GM12878 (cell line): ENCODE measurements at regions not wholly inside any gene's neighbourhood (a gene's known extent, or its start where the extent isn't known, plus 50 kb on each side); places are given as distances from the start of the nearest gene placed in this dataset.

Source experiments
- ATAC-seq: fragments of 200-7000 bp; cut with Tn5 transposase; 3 replicates; pipeline ENCODE4 v1.9.1; 2020; ENCODE audit warnings: mild to moderate bottlenecking, moderate library complexity
- BruUV-seq: library from RNA; stranded (reverse); fragments of 400-500 nt; replicated peaks from 2 replicates; lab custom pipeline; 2021; lab: Mats Ljungman, UMichigan
- CTCF ChIA-PET: fragments of 300-600 bp; sonication (Branson Sonifier 250); formaldehyde crosslinking; extraction: SDS; loops from one replicate; lab custom pipeline; 2021; ENCODE audit warnings: inconsistent platforms; lab: Yijun Ruan, JAX
- POLR2A ChIA-PET: fragments of 350-600 bp; formaldehyde crosslinking; extraction: SDS; loops from one replicate; lab custom pipeline; 2021; ENCODE audit warnings: inconsistent platforms; lab: Charles Lee
- RAD21 ChIA-PET: fragments of 300-600 bp; sonication (Branson Sonifier 250); formaldehyde crosslinking; loops from one replicate; lab custom pipeline; 2023; ENCODE audit warnings: antibody characterized with exemption; ENCODE audit not compliant: unreplicated experiment; lab: Charles Lee
- SMC1A ChIA-PET: fragments of 300-600 bp; sonication (Branson Sonifier 250); formaldehyde crosslinking; loops from one replicate; lab custom pipeline; 2023; ENCODE audit not compliant: unreplicated experiment, uncharacterized antibody; lab: Charles Lee
- DNase-seq: peaks from one replicate; pipeline ENCODE4 v3.0.0-alpha.2; 2011; ENCODE audit warnings: low read depth, low spot score
- FAIRE-seq: peaks from 3 replicates; lab custom pipeline; 2011; peaks lifted over from hg19 to GRCh38; lab: Jason Lieb, UNC
- H2AFZ ChIP-seq: 2 replicates; pipeline ENCODE4 v1.6.0; 2011; ENCODE audit warnings: low read depth, low read length, control low read depth; ENCODE audit not compliant: control insufficient read depth
- H3K27ac ChIP-seq: 2 replicates; pipeline ENCODE4 v1.5.1; 2011; ENCODE audit warnings: control low read depth; ENCODE audit not compliant: control insufficient read depth, insufficient read depth
- H3K27me3 ChIP-seq, 2 experiments: replicated peaks in 1 of 2; 2 replicates each; pipeline versions ENCODE4 v1.6.0 to v1.6.1; 2011; ENCODE audit warnings: low read length in 1 of 2; ENCODE audit not compliant: control insufficient read depth in 2 of 2, insufficient read depth in 2 of 2
- H3K36me3 ChIP-seq, 2 experiments: 2 replicates each; pipeline ENCODE4 v1.5.1; 2011; ENCODE audit warnings: low read length in 1 of 2; ENCODE audit not compliant: control insufficient read depth in 2 of 2, insufficient read depth in 2 of 2
- H3K4me1 ChIP-seq: 2 replicates; pipeline ENCODE4 v1.6.1; 2011; ENCODE audit warnings: mild to moderate bottlenecking, low read length, moderate library complexity, mixed read lengths; ENCODE audit not compliant: control insufficient read depth, insufficient read depth
- H3K4me2 ChIP-seq: 2 replicates; pipeline ENCODE4 v1.6.0; 2011; ENCODE audit warnings: control low read depth; ENCODE audit not compliant: control insufficient read depth, insufficient read depth
- H3K4me3 ChIP-seq: fragments of 200-600 bp; sonication (generic); 2 replicates; pipeline ENCODE4 v1.5.1; 2016
- H3K79me2 ChIP-seq: 2 replicates; pipeline ENCODE4 v1.6.0; 2011; ENCODE audit warnings: low read length; ENCODE audit not compliant: control insufficient read depth, insufficient read depth
- H3K9ac ChIP-seq: 2 replicates; pipeline ENCODE4 v1.8.0; 2011; ENCODE audit warnings: low read length, control low read depth, mixed read lengths; ENCODE audit not compliant: control insufficient read depth, insufficient read depth
- H3K9me3 ChIP-seq: replicated peaks from 3 replicates; pipeline ENCODE4 v1.5.1; 2011; ENCODE audit warnings: mild to moderate bottlenecking, low read length; ENCODE audit not compliant: control insufficient read depth, insufficient read depth
- H4K20me1 ChIP-seq: 2 replicates; pipeline ENCODE4 v1.6.0; 2011; ENCODE audit not compliant: control insufficient read depth, insufficient read depth
- POLR2AphosphoS2 ChIP-seq: IDR thresholded peaks from 2 replicates; pipeline ENCODE4 v1.6.1; 2011; ENCODE audit warnings: low read depth, mild to moderate bottlenecking, low read length, improper control_type of control experiment, moderate library complexity
- RUNX3 ChIP-seq: IDR thresholded peaks from 2 replicates; pipeline ENCODE4 v1.6.1; 2012; ENCODE audit warnings: low read length, inconsistent platforms
- SMC3 ChIP-seq: IDR thresholded peaks from 2 replicates; pipeline ENCODE4 v1.6.1; 2011; ENCODE audit warnings: low read length, improper control_type of control experiment, borderline replicate concordance
- WGBS: methylation state at CpG from one replicate; pipeline ENCODE4 v1.1.6; 2016; ENCODE audit warnings: low lambda C conversion rate; ENCODE audit not compliant: insufficient replicate concordance, insufficient coverage; ENCODE audit errors: missing lambda C conversion rate; 5-methylcytosine and 5-hydroxymethylcytosine counted together
- in situ Hi-C: fragments of 300-500 bp; cut with MboI; formaldehyde crosslinking; loops from 9 replicates; pipeline ENCODE4 v1.14.3; 2018; ENCODE audit warnings: mixed read lengths
- intact Hi-C: fragments of 100-400 bp; cut with micrococcal nuclease; formaldehyde crosslinking; loops from one replicate; pipeline ENCODE4 v1.14.2; 2022; ENCODE audit not compliant: unreplicated experiment
- TF ChIP-seq, protein P1 (sequence below), 3 experiments: IDR thresholded peaks in 2 of 3; conservative IDR thresholded peaks in 1 of 3; 2 replicates each; pipeline ENCODE4 v1.5.1; 2011; ENCODE audit warnings: low read depth in 3 of 3, low read length in 3 of 3, mild to moderate bottlenecking in 3 of 3, control low read depth in 2 of 3, moderate library complexity in 2 of 3, inconsistent platforms in 1 of 3, mixed read lengths in 1 of 3; ENCODE audit not compliant: control insufficient read depth in 2 of 3, insufficient read depth in 1 of 3; ENCODE audit errors: extremely low read depth in 1 of 3
- TF ChIP-seq, protein P2 (sequence below): fragments of 450-650 bp; IDR thresholded peaks from 2 replicates; pipeline ENCODE4 v1.6.1; 2017; ENCODE audit warnings: mild to moderate bottlenecking

DNA sequence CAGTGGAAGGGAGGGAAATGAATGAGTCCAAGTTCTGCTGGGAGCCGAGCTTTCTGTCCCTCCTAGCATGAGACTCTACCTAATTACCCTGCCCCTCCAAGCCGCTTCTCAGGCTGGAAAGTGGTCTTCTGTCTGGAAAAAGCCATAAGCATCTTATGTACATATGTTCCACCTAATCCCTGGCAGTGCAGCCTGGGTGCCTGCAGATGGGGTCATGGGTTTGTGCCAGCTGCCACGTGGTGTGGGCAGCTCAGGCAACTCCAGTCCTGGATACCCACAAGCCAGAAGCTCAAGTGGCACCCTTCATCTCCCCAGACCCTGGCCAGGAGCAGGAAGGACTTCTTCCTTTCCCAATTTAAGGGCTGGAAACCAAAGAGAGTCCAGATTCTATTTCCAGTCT, 253.1 kb downstream of the LY86 start (continued):
- TF ChIP-seq, protein P1, sequence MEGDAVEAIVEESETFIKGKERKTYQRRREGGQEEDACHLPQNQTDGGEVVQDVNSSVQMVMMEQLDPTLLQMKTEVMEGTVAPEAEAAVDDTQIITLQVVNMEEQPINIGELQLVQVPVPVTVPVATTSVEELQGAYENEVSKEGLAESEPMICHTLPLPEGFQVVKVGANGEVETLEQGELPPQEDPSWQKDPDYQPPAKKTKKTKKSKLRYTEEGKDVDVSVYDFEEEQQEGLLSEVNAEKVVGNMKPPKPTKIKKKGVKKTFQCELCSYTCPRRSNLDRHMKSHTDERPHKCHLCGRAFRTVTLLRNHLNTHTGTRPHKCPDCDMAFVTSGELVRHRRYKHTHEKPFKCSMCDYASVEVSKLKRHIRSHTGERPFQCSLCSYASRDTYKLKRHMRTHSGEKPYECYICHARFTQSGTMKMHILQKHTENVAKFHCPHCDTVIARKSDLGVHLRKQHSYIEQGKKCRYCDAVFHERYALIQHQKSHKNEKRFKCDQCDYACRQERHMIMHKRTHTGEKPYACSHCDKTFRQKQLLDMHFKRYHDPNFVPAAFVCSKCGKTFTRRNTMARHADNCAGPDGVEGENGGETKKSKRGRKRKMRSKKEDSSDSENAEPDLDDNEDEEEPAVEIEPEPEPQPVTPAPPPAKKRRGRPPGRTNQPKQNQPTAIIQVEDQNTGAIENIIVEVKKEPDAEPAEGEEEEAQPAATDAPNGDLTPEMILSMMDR (IDR thresholded peaks at IDR 0.05 in 2 of 3, conservative IDR thresholded peaks at IDR 0.05 in 1 of 3; ENCODE audit: control insufficient read depth in 2 of 3, extremely low read depth in 1 of 3, insufficient read depth in 1 of 3, low read depth in 3 of 3, low read length in 3 of 3): 0 out of 6 replicates have a peak, but pooled peaks of 1 of the 3 experiments have one; percentile 6
- TF ChIP-seq, protein P2, sequence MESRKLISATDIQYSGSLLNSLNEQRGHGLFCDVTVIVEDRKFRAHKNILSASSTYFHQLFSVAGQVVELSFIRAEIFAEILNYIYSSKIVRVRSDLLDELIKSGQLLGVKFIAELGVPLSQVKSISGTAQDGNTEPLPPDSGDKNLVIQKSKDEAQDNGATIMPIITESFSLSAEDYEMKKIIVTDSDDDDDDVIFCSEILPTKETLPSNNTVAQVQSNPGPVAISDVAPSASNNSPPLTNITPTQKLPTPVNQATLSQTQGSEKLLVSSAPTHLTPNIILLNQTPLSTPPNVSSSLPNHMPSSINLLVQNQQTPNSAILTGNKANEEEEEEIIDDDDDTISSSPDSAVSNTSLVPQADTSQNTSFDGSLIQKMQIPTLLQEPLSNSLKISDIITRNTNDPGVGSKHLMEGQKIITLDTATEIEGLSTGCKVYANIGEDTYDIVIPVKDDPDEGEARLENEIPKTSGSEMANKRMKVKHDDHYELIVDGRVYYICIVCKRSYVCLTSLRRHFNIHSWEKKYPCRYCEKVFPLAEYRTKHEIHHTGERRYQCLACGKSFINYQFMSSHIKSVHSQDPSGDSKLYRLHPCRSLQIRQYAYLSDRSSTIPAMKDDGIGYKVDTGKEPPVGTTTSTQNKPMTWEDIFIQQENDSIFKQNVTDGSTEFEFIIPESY: no peak
- TF ChIP-seq SMC3 (no peak), POLR2AphosphoS2 (no peak)
- TF ChIP-seq, all 136 proteins: peak for 1

DNA sequence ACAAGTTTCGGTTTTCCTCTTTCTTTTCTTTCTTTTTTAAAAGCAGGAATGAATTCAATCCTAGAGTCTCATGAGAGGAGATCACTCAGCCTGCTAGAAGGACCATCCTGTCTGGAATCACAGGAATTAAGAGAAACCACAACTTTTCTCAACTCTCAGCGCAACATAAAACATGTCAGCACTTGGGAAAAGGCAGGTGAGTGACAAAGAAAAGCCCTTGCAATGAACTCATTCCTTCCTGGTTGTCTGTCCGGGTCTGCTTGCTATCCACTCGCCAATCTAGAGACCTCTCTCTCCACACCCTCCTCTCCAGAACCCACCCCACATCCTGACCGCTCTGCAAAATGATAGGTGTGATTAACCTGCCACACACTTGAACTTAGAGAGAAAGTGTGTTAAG, 253.8 kb downstream of the LY86 start:
- H3K36me3 ChIP-seq: no peaks in the 10 kb centered on the region
- CTCF ChIA-PET: interaction anchor here (1.2 to 1.4 kb wide), 3 partner anchors 9 to 21 kb away, joined by 3 to 5 read pairs (median 3); no protein-coding TSS in a partner anchor
- H3K27ac ChIP-seq: no peak overlapping the region
- FAIRE-seq (no peak), DNase-seq (no peak), ATAC-seq (no peak)
- no peak overlapping the region for H3K4me2 ChIP-seq
- H3K9ac ChIP-seq: no peak overlapping the region
- intact Hi-C loops (no loop called here), in situ Hi-C loops (no loop called here)
- POLR2A ChIA-PET: no interaction called here
- H3K27me3 ChIP-seq: no peaks in the 10 kb centered on the region
- H4K20me1 ChIP-seq: no peaks in the 10 kb centered on the region
- H3K4me3 ChIP-seq: no peak overlapping the region
- H3K79me2 ChIP-seq: no peaks in the 10 kb centered on the region
- no peak overlapping the region for H2AFZ ChIP-seq
- no peaks in the 10 kb centered on the region; the same call in 1 of the 3 replicates for H3K9me3 ChIP-seq
- BruUV-seq: no TSS peak
- 37% methylated on average over 5 of the region's 5 CpGs for WGBS
- RAD21 ChIA-PET: interaction anchor here (1.0 kb wide), 1 partner anchor 48 kb away, joined by 3 read pairs; no protein-coding TSS in a partner anchor
- peaks cover 9% of the 10 kb centered on the region for H3K4me1 ChIP-seq
- SMC1A ChIA-PET: interaction anchor here (1.1 to 2.8 kb wide), 6 partner anchors 9 to 366 kb away, joined by 3 to 10 read pairs (median 4); no protein-coding TSS in a partner anchor
- no peak for TF ChIP-seq RUNX3
